Ishikawa (cell line): ENCODE measurements at regions not wholly inside any gene's neighbourhood (a gene's known extent, or its start where the extent isn't known, plus 50 kb on each side); places are given as distances from the start of the nearest gene placed in this dataset.

Experiments
- CEBPB ChIP-seq: IDR thresholded peaks from 2 replicates; pipeline ENCODE4 v1.6.1; 2012
- EGR1 ChIP-seq: IDR thresholded peaks from 2 replicates; pipeline ENCODE4 v1.6.1; 2012
- FOXM1 ChIP-seq: IDR thresholded peaks from 2 replicates; pipeline ENCODE4 v1.6.1; 2012; ENCODE audit warnings: low read depth, borderline replicate concordance
- YY1 ChIP-seq: IDR thresholded peaks from 2 replicates; pipeline ENCODE4 v1.6.1; 2012; ENCODE audit warnings: low read depth
- TF ChIP-seq, protein P1 (sequence below): IDR thresholded peaks from 2 replicates; pipeline ENCODE4 v1.6.1; 2012

DNA sequence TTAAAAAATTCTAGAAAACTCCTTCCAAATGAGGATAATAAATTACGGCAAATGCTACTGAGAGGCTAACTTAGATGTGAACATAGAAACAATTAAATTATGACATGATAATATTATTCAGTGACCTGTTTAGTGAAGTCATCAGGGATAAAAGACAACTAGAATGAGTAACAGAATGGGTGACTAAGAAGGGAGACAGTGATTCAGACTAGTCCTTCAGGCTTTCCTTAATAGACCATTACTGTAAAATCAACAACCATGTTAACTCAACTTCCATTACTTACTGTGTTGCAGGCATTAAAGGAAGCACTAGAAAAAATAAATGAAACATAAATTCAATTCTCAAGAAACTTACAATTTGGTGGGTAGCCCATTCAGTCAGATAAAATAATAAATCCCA is 543.9 kb upstream of the LRFN5 start:
- TF ChIP-seq CEBPB (no peak), YY1 (no peak), EGR1 (no peak), FOXM1 (no peak)
- TF ChIP-seq, protein P1, sequence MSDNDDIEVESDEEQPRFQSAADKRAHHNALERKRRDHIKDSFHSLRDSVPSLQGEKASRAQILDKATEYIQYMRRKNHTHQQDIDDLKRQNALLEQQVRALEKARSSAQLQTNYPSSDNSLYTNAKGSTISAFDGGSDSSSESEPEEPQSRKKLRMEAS: no peak
